Left ventricle myocardium inferior (tissue), 1 donor: ENCODE measurements at regions not wholly inside any gene's neighbourhood (a gene's known extent, or its start where the extent isn't known, plus 50 kb on each side); places are given as distances from the start of the nearest gene placed in this dataset.

ENCODE experiments used
- DNase-seq: peaks from one replicate; pipeline ENCODE4 v3.0.0-alpha.2; 2020
- H3K27ac ChIP-seq: fragments of 200-600 bp; replicated peaks from 2 replicates; pipeline ENCODE4 v1.8.0; 2021
- H3K27me3 ChIP-seq: fragments of 200-600 bp; 2 replicates; pipeline ENCODE4 v1.8.0; 2021; ENCODE audit warnings: low read depth
- H3K36me3 ChIP-seq: fragments of 200-600 bp; 2 replicates; pipeline ENCODE4 v1.8.0; 2021
- H3K4me1 ChIP-seq: fragments of 200-600 bp; 2 replicates; pipeline ENCODE4 v1.8.0; 2021
- H3K4me3 ChIP-seq: fragments of 200-600 bp; 2 replicates; pipeline ENCODE4 v1.8.0; 2021; ENCODE audit warnings: mild to moderate bottlenecking, moderate library complexity
- H3K9me3 ChIP-seq: fragments of 200-600 bp; replicated peaks from 2 replicates; pipeline ENCODE4 v1.8.0; 2021
- intact Hi-C: fragments of 100-400 bp; cut with micrococcal nuclease; formaldehyde crosslinking; loops from one replicate; pipeline ENCODE4 v1.11.0; 2022
- TF ChIP-seq, protein P1 (sequence below): fragments of 200-600 bp; IDR thresholded peaks from 2 replicates; pipeline ENCODE4 v1.8.0; 2021; ENCODE audit warnings: antibody characterized with exemption, mild to moderate bottlenecking, borderline replicate concordance
- donor health status: DM: no; HTN: yes; CAD: no; lungs with severe emphysema.

DNA sequence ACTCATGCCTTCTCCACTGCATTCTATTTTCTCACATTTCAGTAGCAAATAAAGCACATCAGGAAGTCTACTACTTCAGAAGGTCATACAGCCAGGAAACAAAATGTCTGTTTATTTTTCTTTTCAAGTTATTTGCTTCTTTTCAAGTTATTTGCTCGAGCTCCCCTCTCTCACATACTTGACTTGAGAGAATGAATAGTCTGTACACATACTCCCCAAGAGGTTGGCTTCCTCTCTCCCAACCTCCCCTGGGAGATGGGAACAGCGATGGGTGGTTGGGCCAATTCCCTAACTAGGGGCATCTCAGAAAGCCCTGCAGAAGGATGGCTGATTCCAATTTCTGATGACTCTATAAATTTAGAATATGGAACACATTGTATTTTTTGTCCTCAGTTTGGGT is 64.7 kb upstream of the PTPN13 start:
- TF ChIP-seq, protein P1, sequence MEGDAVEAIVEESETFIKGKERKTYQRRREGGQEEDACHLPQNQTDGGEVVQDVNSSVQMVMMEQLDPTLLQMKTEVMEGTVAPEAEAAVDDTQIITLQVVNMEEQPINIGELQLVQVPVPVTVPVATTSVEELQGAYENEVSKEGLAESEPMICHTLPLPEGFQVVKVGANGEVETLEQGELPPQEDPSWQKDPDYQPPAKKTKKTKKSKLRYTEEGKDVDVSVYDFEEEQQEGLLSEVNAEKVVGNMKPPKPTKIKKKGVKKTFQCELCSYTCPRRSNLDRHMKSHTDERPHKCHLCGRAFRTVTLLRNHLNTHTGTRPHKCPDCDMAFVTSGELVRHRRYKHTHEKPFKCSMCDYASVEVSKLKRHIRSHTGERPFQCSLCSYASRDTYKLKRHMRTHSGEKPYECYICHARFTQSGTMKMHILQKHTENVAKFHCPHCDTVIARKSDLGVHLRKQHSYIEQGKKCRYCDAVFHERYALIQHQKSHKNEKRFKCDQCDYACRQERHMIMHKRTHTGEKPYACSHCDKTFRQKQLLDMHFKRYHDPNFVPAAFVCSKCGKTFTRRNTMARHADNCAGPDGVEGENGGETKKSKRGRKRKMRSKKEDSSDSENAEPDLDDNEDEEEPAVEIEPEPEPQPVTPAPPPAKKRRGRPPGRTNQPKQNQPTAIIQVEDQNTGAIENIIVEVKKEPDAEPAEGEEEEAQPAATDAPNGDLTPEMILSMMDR = no peak
- Histone ChIP-seq H3K4me3 (no peak overlapping the region), H3K9me3 (no peaks in the 10 kb centered on the region), H3K4me1 (no peaks in the 10 kb centered on the region), H3K36me3 (no peaks in the 10 kb centered on the region), H3K27ac (no peak overlapping the region), H3K27me3 (no peaks in the 10 kb centered on the region)
- DNase-seq = no peak
- intact Hi-C loops = no loop called here

- Histone ChIP-seq H3K4me3 (no peak overlapping the region), H3K9me3 (no peaks in the 10 kb centered on the region), H3K4me1 (no peaks in the 10 kb centered on the region), H3K27me3 (no peaks in the 10 kb centered on the region), H3K36me3 (no peaks in the 10 kb centered on the region), H3K27ac (no peak overlapping the region)
- intact Hi-C loops = no loop called here
- DNase-seq = no peak
- TF ChIP-seq, protein P1 = no peak
Observed at GRCh38 chr4:86530183-86530582, 63.9 kb upstream of the PTPN13 start.

- intact Hi-C loops = no loop called here
- Histone ChIP-seq H3K4me1 (no peaks in the 10 kb centered on the region), H3K27ac (no peak overlapping the region), H3K27me3 (no peaks in the 10 kb centered on the region), H3K36me3 (no peaks in the 10 kb centered on the region), H3K9me3 (no peaks in the 10 kb centered on the region), H3K4me3 (no peak overlapping the region)
- no peak for DNase-seq
- TF ChIP-seq, protein P1 = no peak
Observed at GRCh38 chr4:86531440-86531839, 62.7 kb upstream of the PTPN13 start.

- H3K36me3 ChIP-seq = no peaks in the 10 kb centered on the region
- H3K27ac ChIP-seq = no peak overlapping the region
- DNase-seq = no peak
- no peaks in the 10 kb centered on the region for H3K4me1 ChIP-seq
- H3K27me3 ChIP-seq = no peaks in the 10 kb centered on the region
- no peak overlapping the region for H3K4me3 ChIP-seq
- TF ChIP-seq, protein P1 = no peak
- intact Hi-C loops = no loop called here
- H3K9me3 ChIP-seq = no peaks in the 10 kb centered on the region
Observed at GRCh38 chr4:86532851-86533250, 61.3 kb upstream of the PTPN13 start.

DNA sequence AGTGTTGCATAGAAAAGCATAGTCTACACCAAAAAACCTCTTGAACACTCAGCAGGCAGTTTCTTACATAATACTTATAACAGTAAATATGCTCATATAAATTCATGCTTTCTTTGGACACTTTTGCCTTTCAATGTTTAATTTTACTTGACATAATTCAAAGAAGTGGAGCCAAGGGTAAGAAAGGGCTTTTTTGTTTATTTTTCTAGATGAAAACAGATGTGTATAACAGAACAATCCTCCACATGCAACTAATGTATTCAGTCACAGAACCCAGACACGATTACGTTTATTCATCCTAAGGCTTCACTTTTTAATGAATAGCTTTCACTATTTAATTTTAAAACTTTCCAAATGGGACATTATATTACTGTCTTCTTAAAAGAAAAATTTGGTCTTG is 58.0 kb upstream of the PTPN13 start:
- H3K36me3 ChIP-seq = no peaks in the 10 kb centered on the region
- TF ChIP-seq, protein P1 = no peak
- intact Hi-C loops = no loop called here
- peaks cover 3% of the 10 kb centered on the region for H3K4me1 ChIP-seq
- H3K27me3 ChIP-seq = peaks cover 13% of the 10 kb centered on the region
- H3K27ac ChIP-seq = no peak overlapping the region
- no peak overlapping the region for H3K4me3 ChIP-seq
- DNase-seq = no peak
- no peaks in the 10 kb centered on the region for H3K9me3 ChIP-seq
